Colonic mucosa (tissue), 4 donors: ENCODE measurements at regions not wholly inside any gene's neighbourhood (a gene's known extent, or its start where the extent isn't known, plus 50 kb on each side); places are given as distances from the start of the nearest gene placed in this dataset.

Experiments used
- DNase-seq: peaks from one replicate; pipeline ENCODE4 v3.0.0-alpha.2; 2020
- H3K27ac ChIP-seq: fragments of 200-600 bp; one replicate; pipeline ENCODE4 v1.8.0; 2021
- H3K27me3 ChIP-seq: fragments of 200-600 bp; one replicate; pipeline ENCODE4 v1.8.0; 2021
- H3K36me3 ChIP-seq: fragments of 200-600 bp; one replicate; pipeline ENCODE4 v1.8.0; 2021
- H3K4me1 ChIP-seq: fragments of 200-600 bp; one replicate; pipeline ENCODE4 v1.8.0; 2021; ENCODE audit warnings: mild to moderate bottlenecking
- H3K4me3 ChIP-seq: fragments of 200-600 bp; one replicate; pipeline ENCODE4 v1.8.0; 2021
- H3K9ac ChIP-seq, 2 donors: one replicate each; pipeline ENCODE4 v1.7.0; 2013; ENCODE audit warnings: control low read depth in 2 of 2, low read depth in 2 of 2, low read length in 2 of 2
- H3K9me3 ChIP-seq: fragments of 200-600 bp; one replicate; pipeline ENCODE4 v1.8.0; 2021
- intact Hi-C: fragments of 100-400 bp; cut with DNase I; formaldehyde crosslinking; loops from one replicate; pipeline ENCODE4 v1.14.1; 2022
- TF ChIP-seq, protein P1 (sequence below): fragments of 200-600 bp; IDR thresholded peaks from one replicate; pipeline ENCODE4 v1.8.0; 2022; ENCODE audit warnings: antibody characterized with exemption, mild to moderate bottlenecking
- donor health status: healthy.
- donor health status: DM: no; HTN: no; CAD: no.
- donor health status: DM: no; HTN: no; CAD: no.

DNA sequence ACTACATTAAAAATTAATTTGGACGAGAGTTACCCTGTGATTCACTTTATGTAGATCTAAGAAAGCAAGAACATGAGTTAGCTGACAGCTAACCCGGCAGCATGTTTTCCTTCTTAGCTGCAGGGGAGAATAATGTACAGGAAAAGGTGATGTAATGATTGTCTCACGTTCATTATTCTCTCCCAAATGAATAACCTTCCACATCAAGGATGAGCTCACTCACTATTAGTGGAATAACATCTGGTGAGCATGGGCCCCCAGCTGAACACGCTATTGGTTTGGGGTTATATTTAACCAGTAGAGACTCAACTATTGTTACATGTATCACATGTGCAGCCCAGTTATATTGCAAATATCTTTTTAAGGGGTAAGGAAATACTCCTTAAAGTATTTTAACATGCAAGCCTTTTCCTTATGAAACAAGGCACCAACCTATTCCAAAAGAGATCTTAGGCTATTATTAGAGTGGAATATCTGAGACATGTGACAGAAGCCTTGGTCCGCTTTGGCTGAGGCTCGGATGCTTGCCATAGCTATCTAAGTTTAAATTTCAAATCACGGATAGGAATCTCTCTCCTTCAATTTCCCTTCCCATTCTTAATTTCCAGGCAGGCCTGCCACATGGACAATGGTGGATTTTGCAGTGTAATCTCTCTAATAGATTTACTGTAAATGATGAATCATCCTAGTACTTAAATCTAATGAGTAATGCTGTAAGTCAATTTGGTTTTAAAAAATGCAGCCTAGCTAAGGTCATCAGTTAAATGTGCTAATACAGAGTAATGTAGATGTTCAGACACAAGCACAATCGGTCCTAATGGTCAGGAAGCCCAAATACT lies 99.0 kb upstream of the OTUD4 start:
- H3K9me3 ChIP-seq, result no peaks in the 10 kb centered on the region
- TF ChIP-seq, protein P1, sequence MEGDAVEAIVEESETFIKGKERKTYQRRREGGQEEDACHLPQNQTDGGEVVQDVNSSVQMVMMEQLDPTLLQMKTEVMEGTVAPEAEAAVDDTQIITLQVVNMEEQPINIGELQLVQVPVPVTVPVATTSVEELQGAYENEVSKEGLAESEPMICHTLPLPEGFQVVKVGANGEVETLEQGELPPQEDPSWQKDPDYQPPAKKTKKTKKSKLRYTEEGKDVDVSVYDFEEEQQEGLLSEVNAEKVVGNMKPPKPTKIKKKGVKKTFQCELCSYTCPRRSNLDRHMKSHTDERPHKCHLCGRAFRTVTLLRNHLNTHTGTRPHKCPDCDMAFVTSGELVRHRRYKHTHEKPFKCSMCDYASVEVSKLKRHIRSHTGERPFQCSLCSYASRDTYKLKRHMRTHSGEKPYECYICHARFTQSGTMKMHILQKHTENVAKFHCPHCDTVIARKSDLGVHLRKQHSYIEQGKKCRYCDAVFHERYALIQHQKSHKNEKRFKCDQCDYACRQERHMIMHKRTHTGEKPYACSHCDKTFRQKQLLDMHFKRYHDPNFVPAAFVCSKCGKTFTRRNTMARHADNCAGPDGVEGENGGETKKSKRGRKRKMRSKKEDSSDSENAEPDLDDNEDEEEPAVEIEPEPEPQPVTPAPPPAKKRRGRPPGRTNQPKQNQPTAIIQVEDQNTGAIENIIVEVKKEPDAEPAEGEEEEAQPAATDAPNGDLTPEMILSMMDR, result no peak
- no peak overlapping the region for H3K9ac ChIP-seq
- no peak overlapping the region for H3K27ac ChIP-seq
- H3K27me3 ChIP-seq, result no peaks in the 10 kb centered on the region
- intact Hi-C loops, result no loop called here
- H3K4me3 ChIP-seq, result no peak overlapping the region
- no peak for DNase-seq
- no peaks in the 10 kb centered on the region for H3K36me3 ChIP-seq
- no peaks in the 10 kb centered on the region for H3K4me1 ChIP-seq

DNA sequence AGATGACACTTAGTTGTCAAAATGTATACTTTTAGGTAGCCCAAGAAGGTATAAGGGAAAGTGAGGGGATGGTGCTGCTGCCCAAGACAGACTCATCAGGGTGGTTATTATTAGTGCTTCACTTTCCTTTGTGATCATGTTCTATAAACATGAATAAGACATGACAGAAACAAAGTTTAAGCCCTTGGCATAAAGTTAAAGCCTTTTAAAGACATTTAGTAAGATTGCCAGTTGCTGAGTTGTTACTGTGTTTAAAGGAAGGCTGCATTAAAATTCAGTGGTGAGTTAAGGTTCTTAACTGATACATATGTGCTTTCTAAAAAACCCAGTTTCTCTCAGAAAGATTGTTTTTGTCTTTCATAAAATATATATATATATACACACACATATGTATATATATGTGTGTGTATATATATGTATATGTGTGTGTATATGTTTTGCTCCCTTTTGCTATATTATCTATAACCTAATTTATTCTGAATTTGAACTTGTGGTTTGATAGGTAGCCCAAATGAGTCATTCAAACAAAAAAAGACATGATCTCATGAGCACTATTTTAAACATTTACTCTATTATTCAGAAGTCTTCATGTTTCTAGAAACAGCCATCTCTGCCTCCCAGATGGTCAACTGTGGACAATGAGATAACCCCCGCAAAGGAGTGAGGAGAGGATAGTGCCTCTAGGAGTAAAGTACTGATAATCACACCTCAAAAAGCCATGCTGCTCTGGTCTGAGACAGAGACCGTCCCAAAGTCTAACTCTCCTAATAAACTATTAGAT lies 98.1 kb upstream of the OTUD4 start:
- TF ChIP-seq, protein P1, result no peak
- no peak overlapping the region for H3K9ac ChIP-seq
- no peak overlapping the region for H3K4me3 ChIP-seq
- intact Hi-C loops, result no loop called here
- no peaks in the 10 kb centered on the region for H3K9me3 ChIP-seq
- no peaks in the 10 kb centered on the region for H3K36me3 ChIP-seq
- no peaks in the 10 kb centered on the region for H3K4me1 ChIP-seq
- DNase-seq, result no peak
- H3K27ac ChIP-seq, result no peak overlapping the region
- no peaks in the 10 kb centered on the region for H3K27me3 ChIP-seq

DNA sequence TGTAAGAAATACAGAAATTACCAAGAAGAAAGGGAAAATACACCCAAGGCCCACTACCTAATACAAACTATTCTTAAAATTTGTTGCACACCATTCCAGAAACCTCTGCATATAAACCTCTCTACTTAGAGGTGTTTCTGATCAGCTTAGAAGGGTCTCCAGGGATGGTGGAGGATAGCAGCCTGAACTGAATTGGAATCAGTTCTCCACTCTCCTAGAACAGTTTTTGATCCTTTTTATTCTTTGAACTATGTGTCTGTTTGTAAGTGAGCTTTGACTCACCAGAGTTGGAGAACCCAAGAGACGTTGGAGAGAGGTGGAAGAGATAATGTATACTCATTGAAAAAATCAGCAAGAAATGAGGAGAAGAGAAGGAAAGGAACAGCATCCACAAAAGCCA lies 96.6 kb upstream of the OTUD4 start:
- intact Hi-C loops, result no loop called here
- no peaks in the 10 kb centered on the region for H3K4me1 ChIP-seq
- no peaks in the 10 kb centered on the region for H3K36me3 ChIP-seq
- H3K9me3 ChIP-seq, result no peaks in the 10 kb centered on the region
- H3K4me3 ChIP-seq, result no peak overlapping the region
- H3K27ac ChIP-seq, result no peak overlapping the region
- H3K9ac ChIP-seq, result no peak overlapping the region
- TF ChIP-seq, protein P1, result no peak
- H3K27me3 ChIP-seq, result no peaks in the 10 kb centered on the region
- DNase-seq, result no peak

DNA sequence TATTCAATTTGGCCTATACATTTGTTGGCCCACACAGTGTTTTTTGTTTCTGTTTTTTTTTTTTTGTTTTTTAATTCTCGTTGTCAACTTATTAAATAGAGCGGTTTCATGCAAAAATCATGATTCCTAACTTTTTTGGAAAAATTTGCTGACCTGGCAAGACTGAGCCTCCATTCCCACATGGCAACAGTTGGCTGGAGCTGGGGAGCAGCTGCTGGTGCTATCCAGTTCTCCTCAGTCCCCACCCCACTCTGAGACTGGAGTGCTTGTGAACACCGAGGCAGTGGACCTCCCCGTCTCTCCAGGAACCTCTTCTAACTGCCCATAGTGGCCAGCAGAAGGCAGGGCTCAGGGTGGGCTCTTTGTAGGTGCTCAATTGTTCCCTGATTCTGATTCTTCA lies 95.7 kb upstream of the OTUD4 start:
- H3K27me3 ChIP-seq, result no peaks in the 10 kb centered on the region

DNA sequence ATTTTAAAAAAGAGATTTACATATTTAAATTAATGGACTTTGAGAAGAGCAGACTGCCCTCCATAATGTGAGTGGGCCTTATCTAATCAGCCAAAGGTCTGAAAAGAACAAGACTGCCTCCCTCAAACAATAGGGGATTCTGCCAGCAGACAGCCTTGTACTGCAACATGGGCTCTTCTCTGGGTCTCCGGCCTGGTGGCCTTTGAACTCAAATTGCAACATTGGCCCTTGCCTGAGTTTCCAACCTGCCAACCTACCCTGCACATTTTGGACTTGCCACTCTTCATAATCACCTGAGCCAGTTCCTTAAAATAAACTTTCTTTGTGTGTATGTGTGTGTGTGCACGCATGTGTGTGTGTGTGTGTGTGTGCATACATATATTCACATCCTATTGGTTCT lies 90.8 kb upstream of the OTUD4 start:
- no peak for DNase-seq
- Histone ChIP-seq H3K36me3 (no peaks in the 10 kb centered on the region), H3K9me3 (no peaks in the 10 kb centered on the region), H3K4me3 (no peak overlapping the region), H3K9ac (no peak overlapping the region), H3K27me3 (no peaks in the 10 kb centered on the region), H3K27ac (no peak overlapping the region), H3K4me1 (no peaks in the 10 kb centered on the region)
- TF ChIP-seq, protein P1, result no peak
- intact Hi-C loops, result no loop called here

More for the DNA sequence above, 95.7 kb upstream of the OTUD4 start:
- no peak overlapping the region for H3K9ac ChIP-seq
- no peaks in the 10 kb centered on the region for H3K4me1 ChIP-seq
- no peak overlapping the region for H3K4me3 ChIP-seq
- TF ChIP-seq, protein P1, result no peak
- intact Hi-C loops, result no loop called here
- H3K9me3 ChIP-seq, result no peaks in the 10 kb centered on the region
- no peak for DNase-seq
- no peak overlapping the region for H3K27ac ChIP-seq
- H3K36me3 ChIP-seq, result no peaks in the 10 kb centered on the region
